HG02870 (cell line): ENCODE measurements at regions not wholly inside any gene's neighbourhood (a gene's known extent, or its start where the extent isn't known, plus 50 kb on each side); places are given as distances from the start of the nearest gene placed in this dataset.
"Not testable (repeated sequence)": the region's sequence is repeated elsewhere in the genome, so short reads cannot be mapped to it uniquely, and the experiment has no call there.

Experiments
- ATAC-seq: cut with Tn5 transposase; IDR thresholded peaks from one replicate; pipeline ENCODE4 v1.9.1; 2021; ENCODE audit warnings: mild to moderate bottlenecking, moderate library complexity; ENCODE audit not compliant: unreplicated experiment

GRCh38 chr1:95582191-95582590 is 348.2 kb downstream of the RWDD3 start:
- ATAC-seq, result no peak

GRCh38 chr1:95582746-95583145 is 348.7 kb downstream of the RWDD3 start:
- no peak for ATAC-seq

GRCh38 chr1:95583661-95584210 is 349.7 kb downstream of the RWDD3 start:
- ATAC-seq, result no peak

- ATAC-seq, result no peak
Observed at GRCh38 chr1:95584315-95584714, 350.3 kb downstream of the RWDD3 start.

GRCh38 chr1:95604771-95605170 is 370.8 kb downstream of the RWDD3 start:
- ATAC-seq, result no peak

DNA sequence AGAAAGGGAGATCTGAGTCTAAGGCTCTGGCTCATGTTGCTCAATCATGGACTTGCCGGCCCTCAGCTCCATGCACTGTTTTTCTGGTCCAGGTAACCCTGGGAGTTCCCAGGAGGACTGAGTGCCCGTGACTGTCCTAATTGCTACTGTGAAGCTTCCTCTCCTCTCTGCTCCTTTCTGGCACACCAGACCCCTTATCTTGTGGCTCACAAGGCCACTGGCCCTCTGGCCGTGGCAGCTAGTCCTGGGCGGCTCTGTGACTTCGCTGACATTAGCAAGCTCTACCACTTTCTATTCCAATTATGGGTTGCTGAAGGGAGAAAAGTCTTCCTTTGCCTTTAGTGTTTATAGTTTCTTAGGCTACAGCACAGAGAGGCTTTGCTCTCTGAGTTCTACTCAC is 380.2 kb downstream of the RWDD3 start:
- no peak for ATAC-seq

- no peak for ATAC-seq
Observed at GRCh38 chr1:95615421-95615820, 381.4 kb downstream of the RWDD3 start.

GRCh38 chr1:95620076-95620475 is 386.1 kb downstream of the RWDD3 start:
- no peak for ATAC-seq

- no peak for ATAC-seq
Observed at GRCh38 chr1:95622609-95623008, 388.6 kb downstream of the RWDD3 start.

DNA sequence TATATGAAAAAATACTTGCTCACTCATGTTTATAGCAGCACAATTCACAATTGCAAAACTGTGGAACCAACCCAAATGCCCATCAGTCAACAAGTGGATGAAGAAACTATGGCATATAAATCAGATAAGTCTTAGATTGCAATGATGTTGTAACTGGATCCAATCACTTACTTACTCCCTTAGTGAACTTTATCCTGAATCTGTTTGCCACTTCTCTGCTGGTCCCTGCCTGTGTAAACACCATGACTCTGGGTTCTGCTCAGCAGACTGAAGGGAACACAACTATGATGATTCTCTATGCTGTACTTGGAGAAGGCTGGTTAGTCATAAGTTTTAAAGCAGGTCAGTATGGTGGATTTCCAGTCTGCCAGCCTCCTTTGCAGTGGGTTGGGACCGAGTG is 391.2 kb downstream of the RWDD3 start:
- no peak for ATAC-seq

- no peak for ATAC-seq
Observed at GRCh38 chr1:95627244-95627643, 393.2 kb downstream of the RWDD3 start.

GRCh38 chr1:95631695-95632094 is 397.7 kb downstream of the RWDD3 start:
- no peak for ATAC-seq

DNA sequence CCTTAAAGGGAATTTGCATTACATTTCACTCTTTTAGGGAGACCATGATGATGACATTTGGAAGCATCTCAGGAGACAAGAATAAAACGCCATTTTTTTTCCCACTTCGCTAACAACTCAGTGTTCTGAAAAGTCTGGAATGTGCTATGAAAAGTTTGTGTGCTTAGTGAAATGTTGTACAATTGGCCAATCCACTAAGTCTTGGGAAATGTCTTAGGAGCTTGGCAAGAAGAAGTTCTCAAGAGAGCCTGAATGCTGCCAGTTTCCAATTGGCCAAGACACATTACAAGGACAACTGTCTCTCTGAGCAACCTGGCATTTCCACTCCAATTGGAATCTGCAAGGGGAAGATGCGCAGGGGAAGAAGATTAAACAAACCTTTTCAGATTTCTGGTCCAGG is 401.8 kb downstream of the RWDD3 start:
- ATAC-seq, result no peak

GRCh38 chr1:95636897-95637296 is 402.9 kb downstream of the RWDD3 start:
- no peak for ATAC-seq

GRCh38 chr1:95640746-95641145 is 406.7 kb downstream of the RWDD3 start:
- ATAC-seq, result no peak

GRCh38 chr1:95641386-95641785 is 407.4 kb downstream of the RWDD3 start:
- ATAC-seq, result no peak

GRCh38 chr1:95642035-95642434 is 408.0 kb downstream of the RWDD3 start:
- no peak for ATAC-seq

- no peak for ATAC-seq
Observed at GRCh38 chr1:95643071-95643470, 409.1 kb downstream of the RWDD3 start.

DNA sequence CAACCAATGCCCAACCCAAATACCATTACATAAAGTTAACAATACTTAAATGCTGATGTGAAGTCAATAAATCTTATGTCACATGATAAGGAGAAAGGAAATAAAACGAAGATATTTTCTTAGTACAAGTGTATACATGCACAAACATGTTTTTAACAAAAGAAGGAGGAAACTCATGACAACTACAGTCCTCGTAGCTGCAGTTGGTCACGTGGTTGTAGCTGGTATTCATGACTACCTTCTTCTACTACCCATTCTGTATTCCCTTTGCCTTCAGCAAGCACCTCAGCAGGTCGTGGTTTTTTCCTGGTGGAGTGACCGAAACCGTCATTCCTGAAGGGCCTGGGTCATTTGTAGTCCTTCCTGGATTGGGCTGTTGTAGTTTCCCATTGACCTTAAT is 411.1 kb downstream of the RWDD3 start:
- not testable (repeated sequence) for ATAC-seq

DNA sequence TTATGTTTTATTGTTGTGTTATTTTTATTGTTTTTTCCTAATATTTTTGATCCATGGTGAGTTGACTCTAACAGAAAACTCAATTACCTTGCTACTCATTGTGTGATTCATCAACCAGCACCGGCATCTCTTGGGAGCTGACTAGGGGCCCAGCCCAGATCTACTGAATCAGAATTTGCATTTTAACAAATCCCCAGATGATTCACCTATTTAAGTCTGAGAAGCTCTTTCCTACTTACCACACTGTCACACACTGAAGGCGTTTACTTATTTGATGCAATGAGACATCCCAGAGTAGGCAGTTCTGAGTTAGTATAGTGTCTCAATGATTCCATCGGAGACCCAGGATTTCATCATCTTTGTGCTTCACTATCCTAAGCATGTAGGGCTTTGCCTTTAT is 416.6 kb downstream of the RWDD3 start:
- ATAC-seq, result no peak

- ATAC-seq, result no peak
Observed at GRCh38 chr1:95652423-95652965, 418.5 kb downstream of the RWDD3 start.

- ATAC-seq, result no peak
Observed at GRCh38 chr1:95653618-95654017, 419.6 kb downstream of the RWDD3 start.

DNA sequence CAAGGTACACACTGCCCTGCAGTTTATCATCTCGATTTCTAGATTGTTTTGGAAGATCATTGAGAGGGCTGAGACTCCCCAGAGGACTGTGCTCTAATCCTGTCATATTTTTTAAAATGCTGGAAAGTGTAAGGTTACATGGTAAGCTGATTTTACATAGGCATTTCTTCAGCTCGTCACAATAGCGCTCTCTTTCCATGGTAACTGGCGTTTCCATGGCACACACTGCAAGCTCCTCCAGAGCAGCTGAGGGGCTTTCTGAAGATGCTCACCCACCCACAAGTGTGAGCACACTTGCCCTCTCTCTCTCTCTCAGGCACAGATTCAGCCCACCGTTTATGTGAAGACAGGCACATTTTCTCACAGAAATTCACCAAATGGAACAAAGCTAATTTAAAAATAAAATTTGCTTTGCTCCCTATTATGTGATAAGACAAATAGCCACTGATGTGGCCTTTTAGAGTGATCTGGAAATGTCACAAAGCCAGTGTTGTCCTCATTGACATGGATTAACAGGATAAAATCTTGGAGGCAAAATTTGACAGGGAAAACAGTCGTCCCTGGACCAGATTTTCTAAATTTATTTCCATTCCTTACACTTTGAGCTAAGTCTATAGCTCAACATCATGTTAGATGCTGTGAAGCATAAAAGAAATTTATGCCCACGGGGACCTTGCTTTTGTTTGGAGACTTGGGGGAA is 421.5 kb downstream of the RWDD3 start:
- no peak for ATAC-seq
